NT2/D1 (cell line): ENCODE measurements at regions not wholly inside any gene's neighbourhood (a gene's known extent, or its start where the extent isn't known, plus 50 kb on each side); places are given as distances from the start of the nearest gene placed in this dataset.
A peak's percentile ranks its signal among the peaks of the same experiment; 100 is the strongest.

Source experiments
- DNase-seq: peaks from one replicate; pipeline ENCODE4 v3.0.0-alpha.2; 2011; ENCODE audit warnings: low read depth, low spot score
- H3K27me3 ChIP-seq: 2 replicates; pipeline ENCODE4 v1.6.0; 2011; ENCODE audit warnings: mild to moderate bottlenecking; ENCODE audit not compliant: insufficient read length, insufficient read depth
- H3K36me3 ChIP-seq: 2 replicates; pipeline ENCODE4 v1.6.1; 2011; ENCODE audit warnings: mild to moderate bottlenecking, low read length, mixed read lengths; ENCODE audit not compliant: insufficient read depth, insufficient read length
- H3K4me1 ChIP-seq: 2 replicates; pipeline ENCODE4 v1.5.1; 2011; ENCODE audit not compliant: insufficient read depth, insufficient read length
- H3K4me3 ChIP-seq: 2 replicates; pipeline ENCODE4 v1.5.1; 2011; ENCODE audit warnings: low read depth; ENCODE audit not compliant: insufficient read length
- H3K9ac ChIP-seq: 2 replicates; pipeline ENCODE4 v1.6.0; 2011; ENCODE audit warnings: low read depth; ENCODE audit not compliant: insufficient read length
- H3K9me3 ChIP-seq: 2 replicates; pipeline ENCODE4 v1.5.1; 2011; ENCODE audit warnings: mild to moderate bottlenecking, low read length; ENCODE audit not compliant: insufficient read depth
- SUZ12 ChIP-seq: IDR thresholded peaks from 2 replicates; pipeline ENCODE4 v1.6.1; 2011; ENCODE audit not compliant: insufficient read length, insufficient read depth; ENCODE audit errors: extremely low read depth
- YY1 ChIP-seq: IDR thresholded peaks from 2 replicates; pipeline ENCODE4 v1.6.1; 2011; ENCODE audit not compliant: insufficient read length, insufficient read depth
- ZNF274 ChIP-seq: IDR thresholded peaks from 2 replicates; pipeline ENCODE4 v1.6.1; 2011; ENCODE audit warnings: mild to moderate bottlenecking, low read depth, low read length

DNA sequence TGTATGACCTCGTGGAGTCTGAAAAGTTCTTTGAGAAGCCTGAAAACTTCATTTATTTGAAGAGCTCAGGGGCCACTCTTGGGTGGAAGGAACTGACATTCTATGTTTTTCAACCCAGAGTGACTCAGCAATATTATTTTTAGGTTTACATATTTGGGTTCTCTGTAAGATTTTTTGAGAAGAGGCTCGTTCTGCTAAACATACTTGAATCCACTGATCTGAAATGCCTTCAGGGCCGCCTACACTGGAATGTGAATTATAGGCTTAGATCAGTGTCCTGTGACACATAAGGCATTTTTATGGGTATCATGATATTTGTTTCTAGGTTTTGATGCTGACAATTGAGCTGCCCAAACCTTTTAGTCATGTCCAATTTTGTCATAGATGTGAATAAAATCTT lies 86.2 kb downstream of the PSAT1 start:
- Histone ChIP-seq H3K4me3 (no peak overlapping the region), H3K36me3 (no peaks in the 10 kb centered on the region), H3K27me3 (no peaks in the 10 kb centered on the region), H3K4me1 (no peaks in the 10 kb centered on the region), H3K9me3 (no peaks in the 10 kb centered on the region), H3K9ac (no peak overlapping the region)
- DNase-seq = no peak
- TF ChIP-seq ZNF274 (no peak), YY1 (no peak), SUZ12 (no peak)

DNA sequence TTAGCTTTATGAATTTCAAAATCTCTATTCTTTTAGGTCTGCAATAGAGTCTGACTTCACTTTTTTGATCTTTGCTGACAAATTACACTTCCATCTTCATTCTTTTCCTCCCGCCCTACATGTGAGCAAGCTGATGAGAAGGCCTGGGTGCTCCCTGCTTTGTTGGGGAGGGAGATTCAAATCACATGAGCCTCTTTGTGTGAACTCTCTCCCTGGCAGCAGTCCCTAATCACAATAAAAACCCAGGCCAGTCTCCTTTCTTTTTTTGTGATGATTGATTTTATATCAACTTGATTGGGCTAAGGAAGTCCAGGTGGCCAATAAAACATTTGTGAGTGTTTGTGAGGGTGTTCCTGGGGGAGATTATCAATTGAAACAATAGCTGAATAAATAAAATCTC lies 89.4 kb downstream of the PSAT1 start:
- TF ChIP-seq SUZ12 (no peak), ZNF274 (no peak)
- no peak overlapping the region for H3K4me3 ChIP-seq
- no peaks in the 10 kb centered on the region for H3K27me3 ChIP-seq
- H3K36me3 ChIP-seq = no peaks in the 10 kb centered on the region
- no peak for DNase-seq
- no peaks in the 10 kb centered on the region for H3K9me3 ChIP-seq
- no peaks in the 10 kb centered on the region for H3K4me1 ChIP-seq
- H3K9ac ChIP-seq = no peak overlapping the region

DNA sequence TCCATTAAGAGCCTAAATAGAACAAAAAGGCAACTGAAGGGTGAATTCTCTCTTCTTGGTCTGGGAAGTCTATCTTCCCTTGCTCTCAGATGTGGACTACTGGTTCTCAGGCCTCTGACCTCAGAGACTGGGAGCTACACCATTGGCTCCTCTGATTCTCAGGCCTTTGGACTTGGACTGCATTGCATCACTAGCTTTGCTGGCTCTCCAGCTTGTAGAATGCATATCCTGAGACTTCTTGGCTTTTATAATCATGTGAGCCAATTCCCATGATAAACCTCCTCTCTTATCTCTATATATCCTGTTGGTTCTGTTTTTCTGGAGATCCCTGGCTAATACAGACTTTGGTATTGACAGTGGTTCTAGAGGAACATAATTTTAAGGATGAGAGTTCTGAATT lies 89.8 kb downstream of the PSAT1 start:
- Histone ChIP-seq H3K36me3 (no peaks in the 10 kb centered on the region), H3K4me3 (no peak overlapping the region)

DNA sequence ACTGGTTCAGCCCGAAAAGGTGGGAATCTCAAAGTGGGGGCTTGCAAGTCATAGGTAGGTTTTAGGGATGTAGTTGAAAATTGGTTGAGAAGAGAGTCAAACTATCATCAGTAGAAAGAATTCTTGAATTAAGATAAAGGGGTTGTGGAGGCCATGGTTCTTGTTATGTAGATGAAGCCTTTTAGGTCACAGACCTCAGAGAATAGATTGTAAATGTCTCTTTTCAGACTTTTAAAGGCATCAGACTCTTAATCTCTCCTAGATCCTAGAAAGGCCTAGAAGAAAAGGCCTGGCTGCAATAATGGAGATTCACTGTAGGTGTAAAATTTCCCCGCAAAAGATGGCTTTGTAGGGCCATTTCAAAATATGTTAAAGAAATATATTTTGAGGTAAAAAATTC lies 96.4 kb downstream of the PSAT1 start:
- no peak overlapping the region for H3K9ac ChIP-seq
- TF ChIP-seq ZNF274 (no peak), YY1 (no peak), SUZ12 (no peak)
- H3K27me3 ChIP-seq = no peaks in the 10 kb centered on the region
- H3K9me3 ChIP-seq = peaks cover 40% of the 10 kb centered on the region
- H3K4me3 ChIP-seq = no peak overlapping the region
- H3K36me3 ChIP-seq = no peaks in the 10 kb centered on the region
- peak; percentile 65 for DNase-seq
- H3K4me1 ChIP-seq = no peaks in the 10 kb centered on the region

More for the DNA sequence above, 89.8 kb downstream of the PSAT1 start:
- Histone ChIP-seq H3K9ac (no peak overlapping the region), H3K27me3 (no peaks in the 10 kb centered on the region), H3K4me1 (no peaks in the 10 kb centered on the region), H3K9me3 (no peaks in the 10 kb centered on the region)
- DNase-seq = no peak
- TF ChIP-seq SUZ12 (no peak), YY1 (no peak), ZNF274 (no peak)

DNA sequence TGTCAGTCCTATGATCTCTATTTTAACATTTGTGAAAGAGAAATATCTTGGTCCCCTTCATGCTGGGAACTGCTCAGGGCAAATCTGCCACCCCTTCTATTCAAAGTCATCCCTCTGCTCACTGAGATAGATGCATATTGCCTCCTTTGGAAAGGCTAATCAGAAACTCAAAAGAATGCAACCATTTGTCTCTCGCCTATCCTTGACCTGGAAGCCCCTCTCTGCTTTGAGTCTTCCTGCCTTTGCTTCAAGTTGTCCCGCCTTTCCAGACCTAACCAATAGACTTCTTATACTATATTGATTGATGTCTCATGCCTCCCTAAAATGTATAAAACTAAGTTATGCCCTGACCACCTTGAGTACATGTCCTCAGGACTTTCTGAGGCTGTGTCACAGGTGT lies 97.0 kb downstream of the PSAT1 start:
- peak; percentile 65 for DNase-seq
- H3K9ac ChIP-seq = no peak overlapping the region
- no peaks in the 10 kb centered on the region for H3K4me1 ChIP-seq
- H3K27me3 ChIP-seq = no peaks in the 10 kb centered on the region
- no peak overlapping the region for H3K4me3 ChIP-seq
- H3K9me3 ChIP-seq = peaks cover 44% of the 10 kb centered on the region
- TF ChIP-seq ZNF274 (no peak), YY1 (no peak), SUZ12 (no peak)
- no peaks in the 10 kb centered on the region for H3K36me3 ChIP-seq

DNA sequence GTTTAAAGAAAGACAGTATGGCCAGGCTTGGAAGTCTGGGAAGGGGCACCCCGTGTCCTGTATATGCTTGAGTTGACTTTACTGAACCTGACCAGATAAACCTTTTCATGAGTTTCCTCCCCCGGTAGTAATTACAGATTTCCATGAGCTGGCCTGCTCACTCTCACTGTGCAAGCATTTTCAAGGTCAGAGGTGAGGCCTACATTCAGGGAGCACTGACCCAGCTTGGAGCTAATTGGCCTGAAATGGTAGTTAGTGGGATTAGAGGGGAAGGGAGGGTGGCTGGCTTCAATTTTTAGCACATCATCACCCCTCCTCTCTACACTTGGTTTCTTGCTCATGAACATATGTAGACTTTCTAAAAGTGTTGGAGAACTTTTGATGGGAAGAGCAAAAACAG lies 99.2 kb downstream of the PSAT1 start:
- TF ChIP-seq ZNF274 (no peak), SUZ12 (no peak), YY1 (no peak)
- H3K9me3 ChIP-seq = peaks cover 44% of the 10 kb centered on the region
- no peaks in the 10 kb centered on the region for H3K36me3 ChIP-seq
- no peak overlapping the region for H3K4me3 ChIP-seq
- no peaks in the 10 kb centered on the region for H3K27me3 ChIP-seq
- no peak for DNase-seq
- no peak overlapping the region for H3K9ac ChIP-seq
- H3K4me1 ChIP-seq = no peaks in the 10 kb centered on the region

DNA sequence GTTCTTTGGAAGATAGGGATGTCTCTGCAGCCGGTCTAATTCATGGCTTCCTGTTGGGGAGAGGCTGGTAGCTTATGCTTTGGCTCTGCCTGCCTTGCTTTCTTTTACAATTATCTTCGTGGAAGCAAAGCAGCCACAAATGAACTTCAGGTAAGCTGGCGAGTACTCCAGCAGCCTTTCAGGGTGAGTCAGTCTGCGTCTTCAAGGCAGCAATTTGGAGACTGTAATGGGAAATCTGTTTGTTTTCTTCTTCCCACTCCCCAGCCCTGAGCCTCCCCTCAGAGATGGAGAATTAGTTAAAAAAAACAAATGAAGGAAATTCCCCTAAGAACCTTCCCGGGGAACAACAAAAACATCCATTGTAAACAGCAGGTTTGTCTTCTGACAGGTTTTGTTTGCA lies 100.1 kb downstream of the PSAT1 start:
- H3K9me3 ChIP-seq = peaks cover 44% of the 10 kb centered on the region
- no peak for DNase-seq
- no peaks in the 10 kb centered on the region for H3K27me3 ChIP-seq
- TF ChIP-seq YY1 (no peak), SUZ12 (no peak), ZNF274 (no peak)
- no peaks in the 10 kb centered on the region for H3K4me1 ChIP-seq
- H3K36me3 ChIP-seq = no peaks in the 10 kb centered on the region
- no peak overlapping the region for H3K4me3 ChIP-seq
- H3K9ac ChIP-seq = no peak overlapping the region

DNA sequence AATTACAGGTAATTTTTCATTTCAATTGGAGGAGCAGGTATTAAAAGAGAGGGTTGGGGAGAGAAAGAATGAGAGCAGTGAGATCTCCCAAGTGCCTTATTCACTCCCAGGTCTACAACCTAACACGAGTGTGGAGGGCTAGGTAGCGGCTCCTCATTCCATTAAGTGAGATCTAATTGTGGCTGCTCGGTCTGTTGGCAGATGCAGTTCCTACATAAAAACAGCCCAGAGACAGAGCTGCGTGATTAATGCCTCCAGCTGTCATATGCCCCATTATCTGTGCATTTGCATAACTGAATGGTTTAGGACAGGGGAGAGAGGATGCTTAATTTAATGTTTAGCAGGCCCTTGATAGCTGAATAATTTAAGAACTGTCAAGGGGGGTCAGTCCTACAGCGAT lies 100.5 kb downstream of the PSAT1 start:
- H3K4me1 ChIP-seq = no peaks in the 10 kb centered on the region
- H3K36me3 ChIP-seq = no peaks in the 10 kb centered on the region
- H3K4me3 ChIP-seq = no peak overlapping the region
- no peaks in the 10 kb centered on the region for H3K27me3 ChIP-seq
- no peak for DNase-seq
- TF ChIP-seq ZNF274 (no peak), YY1 (no peak), SUZ12 (no peak)
- peaks cover 39% of the 10 kb centered on the region for H3K9me3 ChIP-seq
- H3K9ac ChIP-seq = no peak overlapping the region
